Right lobe of liver (tissue), 6 donors: ENCODE measurements at regions not wholly inside any gene's neighbourhood (a gene's known extent, or its start where the extent isn't known, plus 50 kb on each side); places are given as distances from the start of the nearest gene placed in this dataset.

Experiments used
- ATAC-seq, 4 donors: fragments of 200-7000 bp; cut with Tn5 transposase; one replicate each; pipeline ENCODE4 v1.9.1; 2020; ENCODE audit warnings: mild to moderate bottlenecking in 4 of 4, moderate library complexity in 4 of 4
- DNase-seq, 3 donors: peaks; one replicate each; pipeline ENCODE4 v3.0.0-alpha.2; 2020
- H3K27ac ChIP-seq, 3 donors: fragments of 200-600 bp; one replicate each; pipeline ENCODE4 v1.8.0; 2022
- H3K27me3 ChIP-seq, 2 donors: fragments of 200-600 bp; one replicate each; pipeline ENCODE4 v1.8.0; 2022
- H3K36me3 ChIP-seq, 4 donors: fragments of 200-600 bp; sonication (generic) in 1 of 4; one replicate each; pipeline versions ENCODE4 v1.5.1 to v1.8.0; 2017 to 2022; ENCODE audit warnings: control low read depth in 1 of 4
- H3K4me1 ChIP-seq, 4 donors: fragments of 200-600 bp; sonication (generic) in 1 of 4; one replicate each; pipeline versions ENCODE4 v1.5.1 to v1.8.0; 2017 to 2022; ENCODE audit warnings: control low read depth in 1 of 4
- H3K4me3 ChIP-seq, 3 donors: fragments of 200-600 bp; one replicate each; pipeline ENCODE4 v1.8.0; 2022
- H3K9me3 ChIP-seq, 4 donors: fragments of 200-600 bp; sonication (generic) in 1 of 4; one replicate each; pipeline versions ENCODE4 v1.5.1 to v1.8.0; 2017 to 2022; ENCODE audit warnings: control low read depth in 1 of 4
- CTCF ChIP-seq, 4 donors: fragments of 200-600 bp in 3 of 4; fragments of 450-650 bp in 1 of 4; IDR thresholded peaks; one replicate each; pipeline versions ENCODE4 v1.5.1 to v1.8.0; 2016 to 2022; ENCODE audit warnings: antibody characterized with exemption in 4 of 4, mild to moderate bottlenecking in 2 of 4
- POLR2A ChIP-seq: fragments of 450-650 bp; IDR thresholded peaks from one replicate; pipeline ENCODE4 v1.6.1; 2017; ENCODE audit warnings: antibody characterized with exemption, mild to moderate bottlenecking
- WGBS: methylation state at CpG from one replicate; pipeline ENCODE4 v1.1.6; 2018; ENCODE audit warnings: low coverage, low lambda C conversion rate; ENCODE audit not compliant: insufficient coverage; ENCODE audit errors: missing lambda C conversion rate; 5-methylcytosine and 5-hydroxymethylcytosine counted together
- intact Hi-C, 2 donors: fragments of 100-400 bp; cut with DNase I; formaldehyde crosslinking; loops; one replicate each; pipeline versions ENCODE4 v1.11.2 to v1.14.1; 2022
- donor health status: DM: no; HTN: yes; CAD: no.
- donor health status: DM: no; HTN: no; CAD: no.
- donor health status: DM: no; HTN: no; CAD: no.
- donor health status: DM: no; HTN: yes; CAD: no.
- donor health status: DM: no; HTN: yes; CAD: no.

GRCh38 chr1:244953901-244954300, 89.6 kb upstream of the HNRNPU start:
- no peak for TF ChIP-seq POLR2A
- TF ChIP-seq CTCF (IDR thresholded peaks at IDR 0.05) = no peak
- no peak overlapping the region for H3K4me3 ChIP-seq
- H3K4me1 ChIP-seq = no peaks in the 10 kb centered on the region
- no peak for DNase-seq
- H3K27ac ChIP-seq = no peak overlapping the region
- 60% methylated on average over 4 of the region's 4 CpGs for WGBS
- H3K27me3 ChIP-seq = no peaks in the 10 kb centered on the region
- no peaks in the 10 kb centered on the region for H3K9me3 ChIP-seq
- intact Hi-C loops = no loop called here
- ATAC-seq = no peak
- no peaks in the 10 kb centered on the region for H3K36me3 ChIP-seq

- ATAC-seq (no peak), DNase-seq (no peak)
- TF ChIP-seq CTCF (IDR thresholded peaks at IDR 0.05) = no peak
- TF ChIP-seq POLR2A = no peak
- Histone ChIP-seq H3K4me3 (no peak overlapping the region), H3K9me3 (no peaks in the 10 kb centered on the region), H3K4me1 (no peaks in the 10 kb centered on the region), H3K27me3 (no peaks in the 10 kb centered on the region), H3K36me3 (no peaks in the 10 kb centered on the region), H3K27ac (no peak overlapping the region)
- intact Hi-C loops = no loop called here
- WGBS = 44% methylated on average over 6 of the region's 8 CpGs
Measured at GRCh38 chr1:244952940-244953339, 88.6 kb upstream of the HNRNPU start.

GRCh38 chr1:244952280-244952933, 88.1 kb upstream of the HNRNPU start:
- ATAC-seq (no peak), DNase-seq (no peak)
- no peak for TF ChIP-seq CTCF (IDR thresholded peaks at IDR 0.05)
- no peak for TF ChIP-seq POLR2A
- Histone ChIP-seq H3K36me3 (no peaks in the 10 kb centered on the region), H3K4me3 (no peak overlapping the region), H3K9me3 (no peaks in the 10 kb centered on the region), H3K4me1 (no peaks in the 10 kb centered on the region), H3K27ac (no peak overlapping the region), H3K27me3 (no peaks in the 10 kb centered on the region)
- intact Hi-C loops = no loop called here
- WGBS = 76% methylated on average over 4 of the region's 5 CpGs

GRCh38 chr1:244948416-244948815, 84.1 kb upstream of the HNRNPU start:
- Histone ChIP-seq H3K27me3 (no peaks in the 10 kb centered on the region), H3K4me1 (no peaks in the 10 kb centered on the region), H3K9me3 (no peaks in the 10 kb centered on the region), H3K36me3 (no peaks in the 10 kb centered on the region), H3K4me3 (no peak overlapping the region), H3K27ac (no peak overlapping the region)
- no peak for ATAC-seq
- WGBS = 100% methylated on average over 3 of the region's 4 CpGs
- TF ChIP-seq CTCF (IDR thresholded peaks at IDR 0.05) (no peak), POLR2A (no peak)
- no peak for DNase-seq
- intact Hi-C loops = no loop called here
